ENCODE measurements at regions not wholly inside any gene's neighbourhood (a gene's known extent, or its start where the extent isn't known, plus 50 kb on each side); places are given as distances from the start of the nearest gene placed in this dataset.

DNA sequence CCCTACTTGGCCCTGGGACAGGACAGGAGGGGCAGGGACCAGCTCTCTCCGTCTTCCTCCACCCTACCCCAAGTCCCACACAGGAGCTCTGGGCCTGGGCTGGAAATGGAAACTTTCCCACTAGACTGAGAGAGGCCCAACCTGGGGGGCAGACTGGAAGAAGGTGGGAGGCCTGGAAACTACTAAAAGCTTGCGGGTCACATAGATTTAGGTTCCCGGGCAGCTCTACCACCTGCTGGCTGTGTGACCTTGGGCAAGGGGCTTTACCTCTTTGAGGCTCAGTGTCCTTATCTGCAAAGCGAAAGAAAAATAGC lies 49.9 kb upstream of the CCDC174 start:
- peaks cover 4 to 97% (median 9%) of the 10 kb centered on the region in 4 donors for H3K27me3 ChIP-seq
- peaks cover 6 to 11% (median 9%) of the 10 kb centered on the region in 3 donors for H3K4me1 ChIP-seq
- intact Hi-C loops (cut with DNase I) = no loop called here
- no peak overlapping the region for H3K27ac ChIP-seq
- 30 to 33% methylated on average over 3 to 4 of the region's 4 CpGs for WGBS, 2 donors
- TF ChIP-seq, protein P1, sequence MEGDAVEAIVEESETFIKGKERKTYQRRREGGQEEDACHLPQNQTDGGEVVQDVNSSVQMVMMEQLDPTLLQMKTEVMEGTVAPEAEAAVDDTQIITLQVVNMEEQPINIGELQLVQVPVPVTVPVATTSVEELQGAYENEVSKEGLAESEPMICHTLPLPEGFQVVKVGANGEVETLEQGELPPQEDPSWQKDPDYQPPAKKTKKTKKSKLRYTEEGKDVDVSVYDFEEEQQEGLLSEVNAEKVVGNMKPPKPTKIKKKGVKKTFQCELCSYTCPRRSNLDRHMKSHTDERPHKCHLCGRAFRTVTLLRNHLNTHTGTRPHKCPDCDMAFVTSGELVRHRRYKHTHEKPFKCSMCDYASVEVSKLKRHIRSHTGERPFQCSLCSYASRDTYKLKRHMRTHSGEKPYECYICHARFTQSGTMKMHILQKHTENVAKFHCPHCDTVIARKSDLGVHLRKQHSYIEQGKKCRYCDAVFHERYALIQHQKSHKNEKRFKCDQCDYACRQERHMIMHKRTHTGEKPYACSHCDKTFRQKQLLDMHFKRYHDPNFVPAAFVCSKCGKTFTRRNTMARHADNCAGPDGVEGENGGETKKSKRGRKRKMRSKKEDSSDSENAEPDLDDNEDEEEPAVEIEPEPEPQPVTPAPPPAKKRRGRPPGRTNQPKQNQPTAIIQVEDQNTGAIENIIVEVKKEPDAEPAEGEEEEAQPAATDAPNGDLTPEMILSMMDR (IDR thresholded peaks at IDR 0.05) = no peak
- TF ChIP-seq POLR2A (IDR thresholded peaks at IDR 0.05) = no peak
- DNase-seq = no peak
- H3K9me3 ChIP-seq = no peaks in the 10 kb centered on the region
- no peaks in the 10 kb centered on the region for H3K36me3 ChIP-seq
- H3K4me3 ChIP-seq = no peak overlapping the region
